Activated CD4-positive, alpha-beta T cell treated with anti-CD3 and anti-CD28 coated beads for 36 hours (primary cell): ENCODE measurements at regions not wholly inside any gene's neighbourhood (a gene's known extent, or its start where the extent isn't known, plus 50 kb on each side); places are given as distances from the start of the nearest gene placed in this dataset.

ENCODE experiments used
- ATAC-seq: fragments of 200-7000 bp; cut with Tn5 transposase; one replicate; pipeline ENCODE4 v1.10.0; 2021; ENCODE audit warnings: mild to moderate bottlenecking, moderate library complexity
- CTCF ChIA-PET: fragments of 350-600 bp; sonication (Branson Sonifier 250); formaldehyde crosslinking; loops from one replicate; lab custom pipeline; 2021; ENCODE audit warnings: antibody characterized with exemption; lab: Charles Lee
- POLR2A ChIA-PET: fragments of 350-600 bp; sonication (Branson Sonifier 250); formaldehyde crosslinking; loops from one replicate; lab custom pipeline; 2021; ENCODE audit warnings: antibody characterized with exemption, inconsistent platforms; lab: Charles Lee
- DNase-seq: peaks from one replicate; pipeline ENCODE4 v3.0.0-alpha.2; 2020
- H3K27ac Mint-ChIP-seq: one replicate; pipeline ENCODE4 v1.8.0; 2021; ENCODE audit warnings: mixed read lengths
- H3K27me3 Mint-ChIP-seq: one replicate; pipeline ENCODE4 v1.8.0; 2021; ENCODE audit warnings: mixed read lengths
- H3K36me3 Mint-ChIP-seq: one replicate; pipeline ENCODE4 v1.8.0; 2021; ENCODE audit warnings: low read depth, mixed read lengths
- H3K4me1 Mint-ChIP-seq: one replicate; pipeline ENCODE4 v1.8.0; 2021; ENCODE audit warnings: mixed read lengths
- H3K4me3 Mint-ChIP-seq: one replicate; pipeline ENCODE4 v1.8.0; 2021; ENCODE audit warnings: mild to moderate bottlenecking, moderate library complexity, mixed read lengths
- H3K9me3 Mint-ChIP-seq: one replicate; pipeline ENCODE4 v1.8.0; 2021; ENCODE audit warnings: low read depth, mixed read lengths
- intact Hi-C, 2 experiments: fragments of 100-400 bp; cut with DNase I in 1 of 2; cut with micrococcal nuclease in 1 of 2; formaldehyde crosslinking; loops; one replicate each; pipeline versions ENCODE4 v1.14.2 to v1.15.1; 2022 to 2024; cut with DNase I, micrococcal nuclease

GRCh38 chr5:176735383-176736265 lies 74.7 kb upstream of the UNC5A start:
- Mint-ChIP-seq H3K36me3 (no peaks in the 10 kb centered on the region), H3K27ac (no peak overlapping the region), H3K4me3 (no peak overlapping the region), H3K4me1 (no peaks in the 10 kb centered on the region), H3K27me3 (peaks cover 38% of the 10 kb centered on the region), H3K9me3 (peaks cover 2% of the 10 kb centered on the region)
- POLR2A ChIA-PET = no interaction called here
- intact Hi-C loops = no loop called here
- no peak for ATAC-seq
- DNase-seq = no peak
- CTCF ChIA-PET = interaction anchor here (1.6 kb wide), 1 partner anchor 75 kb away, joined by 3 read pairs; no protein-coding TSS in a partner anchor

DNA sequence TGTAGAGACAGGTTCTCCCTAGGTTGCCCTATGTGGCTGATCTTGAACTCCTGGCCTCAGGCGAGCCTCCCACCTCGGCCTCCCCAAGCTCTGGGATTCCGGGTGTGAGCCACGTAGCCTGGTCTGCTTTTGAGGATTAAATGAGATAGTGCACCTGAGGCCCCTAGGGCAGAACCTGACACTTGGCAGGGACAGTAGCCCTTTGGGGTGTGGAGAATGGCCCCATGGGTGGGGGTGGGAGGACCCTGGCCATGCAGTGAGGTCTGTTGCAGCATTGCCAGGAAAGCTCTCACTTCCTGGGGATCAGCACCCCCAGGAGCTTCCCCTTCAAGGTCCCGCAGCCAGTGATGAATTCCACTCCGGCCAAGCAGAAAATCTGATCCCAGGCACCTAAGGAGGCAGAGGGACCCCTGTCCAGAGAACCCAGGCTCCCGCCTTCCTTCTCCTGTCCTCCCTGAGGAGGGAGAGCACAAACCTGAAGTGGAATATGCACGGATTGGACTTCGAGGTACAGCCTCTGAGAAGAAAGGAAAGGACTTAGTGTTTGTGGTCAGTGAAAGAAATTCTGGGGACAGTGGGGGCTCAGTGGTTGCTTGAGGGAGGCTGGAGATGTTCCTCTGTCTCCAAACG lies 73.9 kb upstream of the UNC5A start:
- H3K27ac Mint-ChIP-seq = no peak overlapping the region
- no peak overlapping the region for H3K4me3 Mint-ChIP-seq
- H3K27me3 Mint-ChIP-seq = peaks cover 39% of the 10 kb centered on the region
- no peak for DNase-seq
- no peak for ATAC-seq
- H3K4me1 Mint-ChIP-seq = no peaks in the 10 kb centered on the region
- intact Hi-C loops = no loop called here
- POLR2A ChIA-PET = no interaction called here
- H3K9me3 Mint-ChIP-seq = no peaks in the 10 kb centered on the region
- CTCF ChIA-PET = interaction anchor here (1.6 kb wide), 1 partner anchor 76 kb away, joined by 3 read pairs; no protein-coding TSS in a partner anchor
- H3K36me3 Mint-ChIP-seq = no peaks in the 10 kb centered on the region

GRCh38 chr5:176736931-176737745 lies 73.2 kb upstream of the UNC5A start:
- Mint-ChIP-seq H3K27me3 (peaks cover 46% of the 10 kb centered on the region), H3K27ac (no peak overlapping the region), H3K4me1 (no peaks in the 10 kb centered on the region), H3K9me3 (no peaks in the 10 kb centered on the region), H3K4me3 (no peak overlapping the region), H3K36me3 (no peaks in the 10 kb centered on the region)
- POLR2A ChIA-PET = interaction anchor here (0.5 kb wide), 1 partner anchor 136 kb away, joined by 3 read pairs; no protein-coding TSS in a partner anchor
- intact Hi-C loops = no loop called here
- ATAC-seq (no peak), DNase-seq (no peak)
- CTCF ChIA-PET = interaction anchor here (1.2 to 1.6 kb wide), 2 partner anchors 76 to 79 kb away, joined by 3 to 5 read pairs; no protein-coding TSS in a partner anchor

DNA sequence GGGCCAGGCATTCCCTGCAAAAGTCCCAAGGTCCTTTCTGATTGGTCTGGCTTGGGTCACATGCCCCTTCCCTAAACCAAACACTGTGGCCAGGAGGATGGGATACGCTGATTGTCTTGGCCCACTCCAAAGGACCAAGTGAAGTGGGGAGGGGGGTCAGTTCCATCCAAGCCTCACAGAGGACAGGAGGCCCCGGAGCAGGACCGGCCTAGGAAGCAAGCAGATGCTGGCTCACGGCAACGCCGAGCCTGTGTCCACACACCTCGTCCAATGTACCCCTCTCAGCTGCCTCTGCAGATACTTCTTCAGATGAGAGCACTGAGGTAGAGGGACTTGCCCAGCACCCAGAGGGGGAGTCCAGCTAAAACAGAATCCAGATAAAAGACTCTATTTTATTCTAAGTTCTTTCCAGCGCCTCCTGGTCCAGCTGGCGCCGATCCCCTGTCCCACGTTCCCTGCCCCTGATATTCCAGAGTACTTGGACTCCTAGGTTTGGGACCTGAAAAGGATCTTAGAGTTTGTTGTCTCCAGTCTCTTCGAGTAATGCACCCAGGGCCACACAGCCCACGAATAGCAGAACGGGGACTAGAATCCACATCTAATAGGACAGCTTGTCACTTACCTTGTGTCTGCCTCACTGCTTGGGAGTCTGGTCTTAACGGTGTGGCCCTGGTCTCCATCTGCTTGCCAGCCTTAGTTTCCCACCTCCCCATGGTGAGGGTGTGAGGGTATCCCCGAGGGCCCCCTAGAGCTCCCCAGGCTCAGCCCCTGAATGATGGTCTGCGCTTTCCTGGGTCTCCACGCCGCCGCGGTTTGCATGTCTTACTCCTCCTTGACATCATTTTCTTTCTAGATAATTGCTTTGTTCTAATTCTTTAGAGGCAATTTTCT lies 72.4 kb upstream of the UNC5A start:
- Mint-ChIP-seq H3K4me3 (no peak overlapping the region), H3K4me1 (no peaks in the 10 kb centered on the region), H3K36me3 (no peaks in the 10 kb centered on the region), H3K27ac (no peak overlapping the region), H3K27me3 (peaks cover 50% of the 10 kb centered on the region), H3K9me3 (no peaks in the 10 kb centered on the region)
- DNase-seq = no peak
- CTCF ChIA-PET = interaction anchor here (1.2 to 1.6 kb wide), 2 partner anchors 77 to 80 kb away, joined by 3 to 5 read pairs; no protein-coding TSS in a partner anchor
- POLR2A ChIA-PET = no interaction called here
- intact Hi-C loops = loop anchor here in 1 of 2 experiments (2.0 kb wide), 1 partner anchor 69 kb away; no protein-coding TSS in a partner anchor
- ATAC-seq = no peak

GRCh38 chr5:176738637-176739250 lies 71.6 kb upstream of the UNC5A start:
- intact Hi-C loops = loop anchor here in 1 of 2 experiments (2.0 kb wide), 1 partner anchor 70 kb away; no protein-coding TSS in a partner anchor
- no peak for ATAC-seq
- POLR2A ChIA-PET = no interaction called here
- Mint-ChIP-seq H3K9me3 (no peaks in the 10 kb centered on the region), H3K27me3 (peaks cover 52% of the 10 kb centered on the region), H3K36me3 (no peaks in the 10 kb centered on the region), H3K4me1 (peaks cover 2% of the 10 kb centered on the region), H3K4me3 (no peak overlapping the region), H3K27ac (no peak overlapping the region)
- no peak for DNase-seq
- CTCF ChIA-PET = interaction anchor here (0.8 to 1.2 kb wide), 2 partner anchors 33 to 81 kb away, joined by 3 to 5 read pairs; no protein-coding TSS in a partner anchor

GRCh38 chr5:176739461-176740051 lies 70.8 kb upstream of the UNC5A start:
- intact Hi-C loops = loop anchor here in 1 of 2 experiments (2.0 kb wide), 1 partner anchor 71 kb away; no protein-coding TSS in a partner anchor
- POLR2A ChIA-PET = no interaction called here

DNA sequence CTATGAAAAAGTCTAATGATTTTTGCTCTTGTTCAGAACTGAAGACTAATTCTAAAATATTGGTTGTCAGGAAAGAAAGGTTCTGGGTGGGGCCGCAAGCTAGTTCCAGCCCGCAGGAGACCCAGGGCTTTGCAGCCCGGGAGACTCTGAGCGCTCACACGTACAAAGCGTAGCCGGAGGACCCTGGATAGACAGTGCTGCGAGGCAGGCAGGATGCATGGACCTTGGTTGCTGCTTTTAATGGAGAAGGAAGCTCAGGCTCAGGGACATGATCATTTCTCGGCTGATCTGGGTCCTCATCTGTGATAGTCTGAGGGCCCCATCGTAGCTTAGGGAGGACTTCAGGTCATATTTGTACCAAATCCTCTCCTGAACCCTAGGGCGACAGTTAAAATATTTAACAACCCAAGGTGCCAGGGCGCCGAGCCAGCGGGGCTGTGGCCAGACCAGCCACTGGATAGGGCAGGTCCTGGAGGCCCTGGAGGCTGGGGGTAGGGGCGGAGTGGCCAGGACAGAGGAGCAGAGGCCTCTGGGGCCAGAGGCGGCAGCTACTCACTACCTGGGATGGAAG lies 70.1 kb upstream of the UNC5A start:
- no peak overlapping the region for H3K4me3 Mint-ChIP-seq
- H3K27me3 Mint-ChIP-seq = peaks cover 64% of the 10 kb centered on the region
- ATAC-seq (no peak), DNase-seq (no peak)
- intact Hi-C loops = no loop called here
- H3K4me1 Mint-ChIP-seq = peaks cover 14% of the 10 kb centered on the region
- H3K36me3 Mint-ChIP-seq = no peaks in the 10 kb centered on the region
- no peak overlapping the region for H3K27ac Mint-ChIP-seq
- ChIA-PET CTCF (no interaction called here), POLR2A (no interaction called here)
- H3K9me3 Mint-ChIP-seq = no peaks in the 10 kb centered on the region

More at GRCh38 chr5:176739461-176740051, 70.8 kb upstream of the UNC5A start:
- Mint-ChIP-seq H3K27me3 (peaks cover 60% of the 10 kb centered on the region), H3K4me1 (peaks cover 9% of the 10 kb centered on the region), H3K9me3 (no peaks in the 10 kb centered on the region), H3K36me3 (no peaks in the 10 kb centered on the region), H3K27ac (no peak overlapping the region), H3K4me3 (no peak overlapping the region)
- CTCF ChIA-PET = interaction anchor here (0.8 kb wide), 1 partner anchor 34 kb away, joined by 3 read pairs; no protein-coding TSS in a partner anchor
- ATAC-seq (no peak), DNase-seq (no peak)

DNA sequence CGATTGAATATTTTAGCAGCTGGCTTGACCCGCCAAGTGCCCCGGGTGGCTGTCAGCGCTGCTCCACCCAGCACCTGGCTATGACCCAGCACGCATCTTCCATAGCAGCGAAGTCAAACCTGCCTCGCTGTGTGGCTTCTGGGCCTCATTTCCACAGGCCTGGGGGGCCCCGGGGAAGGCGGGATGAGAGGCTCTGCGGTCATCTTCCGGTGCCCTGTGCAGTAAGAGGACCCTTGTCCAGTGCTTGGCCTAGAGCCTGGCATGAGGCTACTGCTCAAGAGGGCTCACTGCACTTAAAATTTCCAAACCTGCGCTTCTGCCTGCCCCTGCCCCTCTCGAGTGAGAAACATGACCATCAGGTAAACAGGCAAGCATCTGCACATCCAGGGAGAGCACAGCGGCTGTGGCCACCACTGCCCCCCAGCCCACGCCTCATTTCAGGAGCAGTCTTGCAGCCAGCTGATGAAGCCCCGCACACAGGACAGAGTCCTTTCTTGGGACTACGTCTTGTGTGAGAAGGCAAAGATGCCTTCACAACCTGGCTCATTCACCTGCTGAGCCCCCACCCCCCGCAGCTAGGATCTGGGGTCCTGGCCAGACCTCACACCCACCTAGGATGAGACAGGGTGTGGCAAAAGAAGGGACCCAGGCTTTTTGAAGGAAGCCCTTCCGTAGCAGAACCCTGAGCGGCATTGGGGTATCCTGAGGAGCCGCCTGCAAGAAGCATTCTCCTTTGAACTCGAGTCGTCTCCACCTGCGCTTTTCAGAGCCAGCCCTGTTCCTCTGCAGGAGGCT lies 69.5 kb upstream of the UNC5A start:
- DNase-seq = no peak
- intact Hi-C loops = no loop called here
- POLR2A ChIA-PET = no interaction called here

More for the DNA sequence above, 69.5 kb upstream of the UNC5A start:
- H3K9me3 Mint-ChIP-seq = no peaks in the 10 kb centered on the region
- H3K4me1 Mint-ChIP-seq = peaks cover 21% of the 10 kb centered on the region
- no peaks in the 10 kb centered on the region for H3K36me3 Mint-ChIP-seq
- H3K27me3 Mint-ChIP-seq = peaks cover 67% of the 10 kb centered on the region
- CTCF ChIA-PET = no interaction called here
- ATAC-seq = no peak
- H3K27ac Mint-ChIP-seq = no peak overlapping the region
- no peak overlapping the region for H3K4me3 Mint-ChIP-seq
